Mesendoderm (in vitro differentiated cells): ENCODE measurements at regions not wholly inside any gene's neighbourhood (a gene's known extent, or its start where the extent isn't known, plus 50 kb on each side); places are given as distances from the start of the nearest gene placed in this dataset.

Experiments
- DNase-seq: peaks from one replicate; pipeline ENCODE4 v3.0.0; 2013
- H2AK5ac ChIP-seq: 2 replicates; pipeline ENCODE4 v1.6.1; 2013; ENCODE audit warnings: low read length, inconsistent platforms
- H2BK120ac ChIP-seq: 2 replicates; pipeline ENCODE4 v1.6.1; 2013; ENCODE audit warnings: low read depth, mild to moderate bottlenecking, low read length, moderate library complexity, mixed read lengths
- H2BK15ac ChIP-seq: replicated peaks from 2 replicates; pipeline ENCODE4 v1.6.1; 2013; ENCODE audit warnings: low read depth, mild to moderate bottlenecking, moderate library complexity
- H2BK5ac ChIP-seq: 2 replicates; pipeline ENCODE4 v1.6.1; 2013; ENCODE audit warnings: low read length, inconsistent platforms
- H3K18ac ChIP-seq: 2 replicates; pipeline ENCODE4 v1.6.1; 2013; ENCODE audit warnings: mild to moderate bottlenecking, low read length, mixed read lengths
- H3K23ac ChIP-seq: one replicate; pipeline ENCODE4 v1.6.1; 2013; ENCODE audit warnings: low read length
- H3K27ac ChIP-seq: 2 replicates; pipeline ENCODE4 v1.5.1; 2013; ENCODE audit warnings: low read depth, mild to moderate bottlenecking, inconsistent platforms, low read length, moderate library complexity
- H3K27me3 ChIP-seq: 2 replicates; pipeline ENCODE4 v1.6.1; 2013; ENCODE audit warnings: low read length, control low read depth, mild to moderate bottlenecking, inconsistent platforms; ENCODE audit not compliant: insufficient read depth, poor library complexity
- H3K36me3 ChIP-seq: 2 replicates; pipeline ENCODE4 v1.6.1; 2013; ENCODE audit warnings: low read length, inconsistent platforms; ENCODE audit not compliant: control insufficient read depth, insufficient read depth
- H3K4ac ChIP-seq: one replicate; pipeline ENCODE4 v1.6.1; 2013; ENCODE audit warnings: low read depth, mild to moderate bottlenecking, low read length, moderate library complexity
- H3K4me1 ChIP-seq: 2 replicates; pipeline ENCODE4 v1.6.1; 2013; ENCODE audit warnings: low read depth, low read length, inconsistent platforms; ENCODE audit not compliant: control insufficient read depth
- H3K4me2 ChIP-seq: 2 replicates; pipeline ENCODE4 v1.6.1; 2013; ENCODE audit warnings: low read length
- H3K4me3 ChIP-seq: 2 replicates; pipeline ENCODE4 v1.5.1; 2013; ENCODE audit warnings: mild to moderate bottlenecking, low read length
- H3K56ac ChIP-seq: one replicate; pipeline ENCODE4 v1.6.1; 2013; ENCODE audit warnings: low read length
- H3K79me1 ChIP-seq: 2 replicates; pipeline ENCODE4 v1.6.1; 2013; ENCODE audit warnings: low read length, inconsistent platforms
- H3K79me2 ChIP-seq: 2 replicates; pipeline ENCODE4 v1.6.1; 2013; ENCODE audit warnings: mild to moderate bottlenecking, low read length; ENCODE audit not compliant: control insufficient read depth, insufficient read depth
- H3K9ac ChIP-seq: 2 replicates; pipeline ENCODE4 v1.6.1; 2013; ENCODE audit warnings: low read length, inconsistent platforms
- H4K5ac ChIP-seq: one replicate; pipeline ENCODE4 v1.6.1; 2013; ENCODE audit warnings: low read length
- H4K8ac ChIP-seq: one replicate; pipeline ENCODE4 v1.6.1; 2013; ENCODE audit warnings: low read depth, mild to moderate bottlenecking, control low read depth, low read length, moderate library complexity
- WGBS: extraction: QIAGEN DNeasy Blood & Tissue Kit; methylation state at CpG from one replicate; pipeline ENCODE4 v1.1.7; 2013; ENCODE audit warnings: low lambda C conversion rate, missing lambda C conversion rate; ENCODE audit not compliant: insufficient coverage; ENCODE audit errors: extremely low coverage; 5-methylcytosine and 5-hydroxymethylcytosine counted together

DNA sequence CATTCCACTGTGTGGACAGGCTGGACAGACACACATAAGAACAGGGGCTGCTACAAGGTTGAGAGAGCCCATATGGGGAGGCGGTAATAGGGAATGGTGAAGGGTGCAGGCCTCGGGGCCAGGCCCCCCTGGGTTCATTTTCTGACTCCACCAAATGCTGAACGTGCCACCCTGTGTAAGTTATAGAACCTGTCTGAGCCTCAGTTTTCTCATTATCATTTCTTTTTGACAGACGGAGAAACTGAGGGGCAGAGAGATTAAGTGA is 569.5 kb downstream of the PTPRU start:
- Histone ChIP-seq H4K8ac (no peak overlapping the region), H2AK5ac (no peak overlapping the region), H3K4me1 (no peaks in the 10 kb centered on the region), H3K56ac (no peak overlapping the region), H2BK15ac (no peak overlapping the region), H3K27me3 (no peaks in the 10 kb centered on the region), H3K4me3 (no peak overlapping the region), H3K4ac (no peak overlapping the region), H3K23ac (no peak overlapping the region), H2BK120ac (no peak overlapping the region), H3K79me1 (no peaks in the 10 kb centered on the region), H3K36me3 (no peaks in the 10 kb centered on the region), H3K79me2 (no peaks in the 10 kb centered on the region), H3K9ac (no peak overlapping the region), H4K5ac (no peak overlapping the region), H3K18ac (no peak overlapping the region), H3K27ac (no peak overlapping the region), H3K4me2 (no peak overlapping the region), H2BK5ac (no peak overlapping the region)
- DNase-seq, result no peak
- WGBS, result no CpG with 5 or more reads among the region's 4 CpGs

DNA sequence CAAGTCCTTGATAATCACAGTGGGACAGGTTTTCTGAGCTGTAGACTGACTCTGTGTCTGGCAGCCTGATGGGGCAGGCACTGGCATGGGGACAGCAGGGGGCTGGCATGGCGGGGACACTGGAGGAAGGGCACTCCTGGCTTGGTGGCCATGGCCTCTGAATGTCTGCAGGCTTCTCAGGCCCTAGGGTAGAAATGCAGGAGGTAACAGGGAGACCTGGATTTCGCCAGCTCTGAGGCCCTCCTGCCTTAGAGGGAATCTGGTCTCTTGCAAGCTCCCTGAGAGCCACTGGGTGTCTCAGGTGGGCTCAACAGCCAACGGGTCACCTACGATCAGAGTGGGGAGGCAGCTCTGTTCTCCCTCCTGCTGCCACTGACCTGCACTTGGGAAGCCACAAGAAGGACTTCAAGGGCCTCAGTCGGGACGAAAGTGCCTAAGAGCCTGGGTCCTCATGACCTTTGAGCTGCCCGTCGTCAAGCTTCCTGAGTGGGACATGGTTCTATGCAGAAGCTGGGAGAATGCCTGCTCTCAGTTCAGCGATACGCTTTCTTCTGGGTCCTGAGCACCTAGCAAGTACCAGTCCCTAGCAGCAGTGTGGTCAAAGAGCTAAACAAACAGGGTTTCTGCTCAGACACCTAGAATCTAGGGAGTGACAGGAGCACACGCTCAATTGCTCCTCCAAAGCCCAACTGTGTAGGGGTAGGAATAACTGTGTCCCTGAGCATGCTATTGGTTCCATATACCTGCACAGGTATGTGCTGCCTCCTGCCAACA is 569.0 kb downstream of the PTPRU start:
- no peaks in the 10 kb centered on the region for H3K4me1 ChIP-seq
- H3K9ac ChIP-seq, result no peak overlapping the region
- H2AK5ac ChIP-seq, result no peak overlapping the region
- peak; percentile 35 for DNase-seq
- peak overlapping the region; percentile 17 for H3K56ac ChIP-seq
- no CpG with 5 or more reads among the region's 11 CpGs for WGBS
- no peaks in the 10 kb centered on the region for H3K79me1 ChIP-seq
- peak overlapping the region; percentile 8 for H3K18ac ChIP-seq
- H3K27me3 ChIP-seq, result no peaks in the 10 kb centered on the region
- H2BK5ac ChIP-seq, result no peak overlapping the region
- H3K36me3 ChIP-seq, result no peaks in the 10 kb centered on the region
- no peak overlapping the region for H4K8ac ChIP-seq
- no peak overlapping the region for H3K23ac ChIP-seq
- H3K4ac ChIP-seq, result no peak overlapping the region
- H3K79me2 ChIP-seq, result no peaks in the 10 kb centered on the region
- H2BK120ac ChIP-seq, result no peak overlapping the region
- H3K4me2 ChIP-seq, result no peak overlapping the region
- H3K4me3 ChIP-seq, result no peak overlapping the region
- H2BK15ac ChIP-seq, result no peak overlapping the region
- no peak overlapping the region for H4K5ac ChIP-seq
- H3K27ac ChIP-seq, result peak overlapping the region; percentile 13

- H4K8ac ChIP-seq, result no peak overlapping the region
- peak overlapping the region; percentile 8 for H3K18ac ChIP-seq
Observed at GRCh38 chr1:29804181-29804899, 568.0 kb downstream of the PTPRU start.

DNA sequence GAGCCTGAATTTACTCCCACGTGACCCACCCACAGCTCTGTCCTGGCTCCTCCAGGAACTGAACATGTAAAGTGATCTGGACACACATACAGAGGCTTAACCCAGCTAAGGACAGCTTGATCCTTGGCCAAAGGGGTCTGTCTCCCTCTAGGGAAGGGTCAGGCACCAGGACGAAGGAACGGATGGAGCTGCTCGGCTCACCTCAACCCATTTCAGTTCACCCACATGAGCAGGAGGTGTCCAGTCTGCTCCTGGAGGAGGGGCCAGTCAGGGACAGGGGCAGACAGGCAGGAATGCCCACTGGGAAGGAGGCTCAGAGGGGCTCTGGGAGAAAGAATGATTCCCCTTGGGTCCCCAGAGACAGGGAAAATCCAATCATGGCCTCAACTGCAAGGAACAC is 567.2 kb downstream of the PTPRU start:
- Histone ChIP-seq H2BK15ac (no peak overlapping the region), H2BK5ac (peak overlapping the region; percentile 25), H2BK120ac (no peak overlapping the region), H3K18ac (no peak overlapping the region), H3K79me1 (no peaks in the 10 kb centered on the region), H3K36me3 (no peaks in the 10 kb centered on the region), H3K27me3 (no peaks in the 10 kb centered on the region), H3K9ac (no peak overlapping the region), H3K23ac (peak overlapping the region; percentile 48), H3K56ac (peak overlapping the region; percentile 57), H4K8ac (no peak overlapping the region), H3K27ac (no peak overlapping the region), H3K4ac (no peak overlapping the region), H3K79me2 (no peaks in the 10 kb centered on the region), H3K4me1 (no peaks in the 10 kb centered on the region), H3K4me3 (no peak overlapping the region), H4K5ac (no peak overlapping the region), H3K4me2 (no peak overlapping the region), H2AK5ac (no peak overlapping the region)
- DNase-seq, result no peak
- WGBS, result no CpG with 5 or more reads among the region's 4 CpGs

More at GRCh38 chr1:29804181-29804899, 568.0 kb downstream of the PTPRU start:
- Histone ChIP-seq H3K4me1 (no peaks in the 10 kb centered on the region), H3K9ac (no peak overlapping the region), H2BK15ac (no peak overlapping the region), H3K79me2 (no peaks in the 10 kb centered on the region), H3K79me1 (no peaks in the 10 kb centered on the region), H3K23ac (peak overlapping the region; percentile 37), H2BK5ac (no peak overlapping the region), H3K4me2 (no peak overlapping the region), H3K56ac (no peak overlapping the region), H3K36me3 (no peaks in the 10 kb centered on the region), H3K27ac (peak overlapping the region; percentile 13), H3K4ac (no peak overlapping the region), H3K4me3 (no peak overlapping the region), H4K5ac (no peak overlapping the region), H2BK120ac (no peak overlapping the region), H2AK5ac (no peak overlapping the region), H3K27me3 (no peaks in the 10 kb centered on the region)
- peak; percentile 45 for DNase-seq
- no CpG with 5 or more reads among the region's 6 CpGs for WGBS

DNA sequence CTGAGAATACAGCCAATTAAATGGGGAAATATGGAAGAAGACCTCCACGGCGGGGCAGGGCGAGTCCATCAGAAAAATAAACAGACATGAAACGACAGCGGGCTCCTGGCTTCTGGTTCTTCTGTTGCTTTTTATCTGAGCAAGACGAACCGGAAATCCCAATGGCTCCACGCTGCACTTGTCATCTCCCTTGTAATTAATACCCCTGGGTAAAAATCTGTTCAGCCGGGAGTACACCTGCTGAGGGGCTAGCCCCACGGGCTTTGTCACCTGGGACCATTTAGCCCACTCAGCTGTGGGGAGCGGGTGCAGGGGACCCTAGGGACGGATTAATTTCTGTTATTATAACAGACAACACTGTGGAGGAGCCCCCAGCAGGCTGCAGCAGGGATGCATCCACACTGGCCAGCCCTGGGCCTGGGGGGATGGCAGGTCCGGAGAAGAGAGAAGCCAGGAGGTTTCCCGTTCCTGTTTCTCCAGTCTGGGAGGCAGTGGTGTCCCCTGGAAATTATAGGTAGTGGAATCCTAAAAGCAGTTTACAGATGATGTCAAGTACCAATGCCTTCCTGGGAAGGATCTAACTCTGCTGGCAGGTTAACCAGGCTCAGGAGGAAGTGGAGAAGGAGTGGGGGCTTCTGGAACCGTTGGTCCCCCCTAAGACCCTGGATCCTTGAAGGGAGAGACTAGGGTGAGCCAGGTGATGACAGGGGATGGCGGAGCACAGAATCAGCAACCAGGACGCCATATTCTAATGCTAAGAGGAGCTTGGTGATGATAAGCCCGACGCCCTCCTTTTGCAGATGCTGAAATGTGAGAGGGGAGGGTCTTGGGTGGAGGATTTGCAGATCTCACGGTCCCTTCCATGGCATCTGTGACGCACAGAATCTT is 566.1 kb downstream of the PTPRU start:
- H3K27ac ChIP-seq, result no peak overlapping the region
- no peak overlapping the region for H2AK5ac ChIP-seq
- H2BK120ac ChIP-seq, result no peak overlapping the region
- H3K79me1 ChIP-seq, result no peaks in the 10 kb centered on the region
- no CpG with 5 or more reads among the region's 21 CpGs for WGBS
- no peak for DNase-seq
- H3K79me2 ChIP-seq, result no peaks in the 10 kb centered on the region
- H3K36me3 ChIP-seq, result no peaks in the 10 kb centered on the region
- no peak overlapping the region for H3K4me2 ChIP-seq
- H4K5ac ChIP-seq, result no peak overlapping the region
- H3K4ac ChIP-seq, result no peak overlapping the region
- no peak overlapping the region for H3K18ac ChIP-seq
- no peak overlapping the region for H2BK5ac ChIP-seq
- no peak overlapping the region for H3K4me3 ChIP-seq
- no peaks in the 10 kb centered on the region for H3K27me3 ChIP-seq
- H3K9ac ChIP-seq, result no peak overlapping the region
- no peak overlapping the region for H4K8ac ChIP-seq
- no peak overlapping the region for H3K56ac ChIP-seq
- H2BK15ac ChIP-seq, result no peak overlapping the region
- no peaks in the 10 kb centered on the region for H3K4me1 ChIP-seq
- H3K23ac ChIP-seq, result no peak overlapping the region
